GM23338 (cell line): ENCODE measurements at regions not wholly inside any gene's neighbourhood (a gene's known extent, or its start where the extent isn't known, plus 50 kb on each side); places are given as distances from the start of the nearest gene placed in this dataset.

ENCODE experiments used
- ATAC-seq: fragments of 200-7000 bp; cut with Tn5 transposase; 3 replicates; pipeline ENCODE4 v1.9.1; 2020
- DNase-seq: peaks from one replicate; pipeline ENCODE4 v3.0.0-alpha.2; 2015; ENCODE audit warnings: low spot score
- H2AFZ ChIP-seq: fragments of 200-600 bp; sonication (generic); 2 replicates; pipeline ENCODE4 v1.8.0; 2016; ENCODE audit warnings: antibody characterized with exemption, mild to moderate bottlenecking, moderate library complexity
- H3F3A ChIP-seq: fragments of 200-600 bp; sonication (generic); replicated peaks from 2 replicates; pipeline ENCODE4 v1.8.0; 2017; ENCODE audit warnings: antibody characterized with exemption, mixed run types, low read depth
- H3K27ac ChIP-seq: fragments of 200-600 bp; sonication (generic); 2 replicates; pipeline ENCODE4 v1.6.1; 2016; ENCODE audit warnings: low read depth
- H3K27me3 ChIP-seq: fragments of 200-600 bp; sonication (generic); 2 replicates; pipeline ENCODE4 v1.8.0; 2016; ENCODE audit warnings: mild to moderate bottlenecking, mixed run types, moderate library complexity; ENCODE audit not compliant: insufficient read depth
- H3K36me3 ChIP-seq: fragments of 200-600 bp; sonication (generic); 2 replicates; pipeline ENCODE4 v1.8.0; 2016; ENCODE audit warnings: mild to moderate bottlenecking; ENCODE audit not compliant: insufficient read depth
- H3K4me1 ChIP-seq: fragments of 200-600 bp; sonication (generic); 2 replicates; pipeline ENCODE4 v1.8.0; 2016; ENCODE audit warnings: mild to moderate bottlenecking, moderate library complexity; ENCODE audit not compliant: insufficient read depth
- H3K4me2 ChIP-seq: fragments of 200-600 bp; sonication (generic); 2 replicates; pipeline ENCODE4 v1.7.1; 2017; ENCODE audit warnings: mixed run types
- H3K4me3 ChIP-seq: fragments of 200-600 bp; sonication (generic); 2 replicates; pipeline ENCODE4 v1.6.1; 2016; ENCODE audit warnings: mixed run types
- H3K79me2 ChIP-seq: fragments of 200-600 bp; sonication (generic); replicated peaks from 2 replicates; pipeline ENCODE4 v1.8.0; 2017; ENCODE audit warnings: mild to moderate bottlenecking; ENCODE audit not compliant: insufficient read depth
- H3K9me2 ChIP-seq: fragments of 200-600 bp; sonication (generic); 2 replicates; pipeline ENCODE4 v1.8.0; 2017; ENCODE audit not compliant: insufficient read depth
- H4K20me1 ChIP-seq: fragments of 200-600 bp; sonication (generic); replicated peaks from 2 replicates; pipeline ENCODE4 v1.8.0; 2017; ENCODE audit warnings: mild to moderate bottlenecking; ENCODE audit not compliant: insufficient read depth
- H3K27ac Mint-ChIP-seq: 2 replicates; pipeline ENCODE4 v1.8.0; 2020; ENCODE audit warnings: inconsistent platforms, mild to moderate bottlenecking, moderate library complexity, mixed read lengths
- H3K27me3 Mint-ChIP-seq: 3 replicates; pipeline ENCODE4 v1.8.0; 2022; ENCODE audit warnings: low read depth, mild to moderate bottlenecking, moderate library complexity, mixed read lengths, inconsistent platforms; ENCODE audit not compliant: insufficient read depth, poor library complexity
- H3K36me3 Mint-ChIP-seq: 3 replicates; pipeline ENCODE4 v1.8.0; 2021; ENCODE audit warnings: low read depth, mild to moderate bottlenecking, inconsistent platforms, moderate library complexity, mixed read lengths
- H3K4me1 Mint-ChIP-seq: 3 replicates; pipeline ENCODE4 v1.8.0; 2020; ENCODE audit warnings: mild to moderate bottlenecking, inconsistent platforms, mixed read lengths
- H3K4me3 Mint-ChIP-seq: 3 replicates; pipeline ENCODE4 v1.8.0; 2021; ENCODE audit warnings: moderate library complexity, mild to moderate bottlenecking, inconsistent platforms, mixed read lengths
- H3K9me3 Mint-ChIP-seq: 3 replicates; pipeline ENCODE4 v1.8.0; 2020; ENCODE audit warnings: moderate library complexity, mild to moderate bottlenecking, inconsistent platforms, mixed read lengths
- CREB1 ChIP-seq: fragments of 250-450 bp; sonication (Bioruptor Pico); IDR thresholded peaks from 2 replicates; pipeline ENCODE4 v1.5.0; 2020; ENCODE audit warnings: low read depth, mild to moderate bottlenecking, moderate library complexity
- EZH2 ChIP-seq: fragments of 200-600 bp; sonication (generic); IDR thresholded peaks from one replicate; pipeline ENCODE4 v1.8.0; 2017; ENCODE audit warnings: antibody characterized with exemption, mild to moderate bottlenecking, low read depth; ENCODE audit not compliant: unreplicated experiment
- POLR2AphosphoS5 ChIP-seq: IDR thresholded peaks from 2 replicates; pipeline ENCODE4 v1.6.1; 2016; ENCODE audit warnings: antibody characterized with exemption, low read depth
- ZNF114 ChIP-seq: fragments of 250-450 bp; sonication (Bioruptor Pico); IDR thresholded peaks from 2 replicates; pipeline ENCODE4 v1.5.0; 2020; ENCODE audit warnings: mild to moderate bottlenecking, moderate library complexity
- ZNF331 ChIP-seq: fragments of 250-450 bp; sonication (Bioruptor Pico); IDR thresholded peaks from 2 replicates; pipeline ENCODE4 v1.5.0; 2020; ENCODE audit warnings: low read depth, mild to moderate bottlenecking, moderate library complexity
- TF ChIP-seq, protein P1 (sequence below): fragments of 250-450 bp; sonication (Bioruptor Pico); IDR thresholded peaks from 2 replicates; pipeline ENCODE4 v1.5.0; 2020; ENCODE audit warnings: mild to moderate bottlenecking, moderate library complexity

DNA sequence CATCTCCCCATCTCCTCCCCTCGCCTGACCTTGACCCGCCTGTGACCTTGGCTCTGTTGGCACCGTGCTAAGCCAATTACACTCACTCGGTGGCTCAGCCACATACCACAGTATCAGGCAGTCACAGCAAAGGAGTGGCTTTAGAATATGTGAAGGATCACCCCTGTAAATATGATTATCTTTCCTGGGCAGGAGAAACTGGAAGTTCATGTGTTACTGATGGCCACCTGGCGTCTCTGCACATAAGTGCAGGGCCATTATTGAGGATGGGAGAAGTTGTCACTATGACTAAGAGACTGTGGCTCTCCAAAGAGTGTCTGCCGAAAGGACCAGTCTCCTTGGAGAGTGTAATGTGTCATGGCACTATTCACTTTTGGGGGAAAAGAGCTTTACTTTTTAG is 116.9 kb upstream of the S1PR3 start:
- H3K4me3 ChIP-seq, result no peak overlapping the region
- no peaks in the 10 kb centered on the region for H3K36me3 ChIP-seq
- no peak overlapping the region for H3K27ac ChIP-seq
- no peak for TF ChIP-seq ZNF114 (CRISPR knock-in tag)
- no peak for TF ChIP-seq CREB1
- TF ChIP-seq ZNF331 (CRISPR knock-in tag), result no peak
- TF ChIP-seq, protein P1, sequence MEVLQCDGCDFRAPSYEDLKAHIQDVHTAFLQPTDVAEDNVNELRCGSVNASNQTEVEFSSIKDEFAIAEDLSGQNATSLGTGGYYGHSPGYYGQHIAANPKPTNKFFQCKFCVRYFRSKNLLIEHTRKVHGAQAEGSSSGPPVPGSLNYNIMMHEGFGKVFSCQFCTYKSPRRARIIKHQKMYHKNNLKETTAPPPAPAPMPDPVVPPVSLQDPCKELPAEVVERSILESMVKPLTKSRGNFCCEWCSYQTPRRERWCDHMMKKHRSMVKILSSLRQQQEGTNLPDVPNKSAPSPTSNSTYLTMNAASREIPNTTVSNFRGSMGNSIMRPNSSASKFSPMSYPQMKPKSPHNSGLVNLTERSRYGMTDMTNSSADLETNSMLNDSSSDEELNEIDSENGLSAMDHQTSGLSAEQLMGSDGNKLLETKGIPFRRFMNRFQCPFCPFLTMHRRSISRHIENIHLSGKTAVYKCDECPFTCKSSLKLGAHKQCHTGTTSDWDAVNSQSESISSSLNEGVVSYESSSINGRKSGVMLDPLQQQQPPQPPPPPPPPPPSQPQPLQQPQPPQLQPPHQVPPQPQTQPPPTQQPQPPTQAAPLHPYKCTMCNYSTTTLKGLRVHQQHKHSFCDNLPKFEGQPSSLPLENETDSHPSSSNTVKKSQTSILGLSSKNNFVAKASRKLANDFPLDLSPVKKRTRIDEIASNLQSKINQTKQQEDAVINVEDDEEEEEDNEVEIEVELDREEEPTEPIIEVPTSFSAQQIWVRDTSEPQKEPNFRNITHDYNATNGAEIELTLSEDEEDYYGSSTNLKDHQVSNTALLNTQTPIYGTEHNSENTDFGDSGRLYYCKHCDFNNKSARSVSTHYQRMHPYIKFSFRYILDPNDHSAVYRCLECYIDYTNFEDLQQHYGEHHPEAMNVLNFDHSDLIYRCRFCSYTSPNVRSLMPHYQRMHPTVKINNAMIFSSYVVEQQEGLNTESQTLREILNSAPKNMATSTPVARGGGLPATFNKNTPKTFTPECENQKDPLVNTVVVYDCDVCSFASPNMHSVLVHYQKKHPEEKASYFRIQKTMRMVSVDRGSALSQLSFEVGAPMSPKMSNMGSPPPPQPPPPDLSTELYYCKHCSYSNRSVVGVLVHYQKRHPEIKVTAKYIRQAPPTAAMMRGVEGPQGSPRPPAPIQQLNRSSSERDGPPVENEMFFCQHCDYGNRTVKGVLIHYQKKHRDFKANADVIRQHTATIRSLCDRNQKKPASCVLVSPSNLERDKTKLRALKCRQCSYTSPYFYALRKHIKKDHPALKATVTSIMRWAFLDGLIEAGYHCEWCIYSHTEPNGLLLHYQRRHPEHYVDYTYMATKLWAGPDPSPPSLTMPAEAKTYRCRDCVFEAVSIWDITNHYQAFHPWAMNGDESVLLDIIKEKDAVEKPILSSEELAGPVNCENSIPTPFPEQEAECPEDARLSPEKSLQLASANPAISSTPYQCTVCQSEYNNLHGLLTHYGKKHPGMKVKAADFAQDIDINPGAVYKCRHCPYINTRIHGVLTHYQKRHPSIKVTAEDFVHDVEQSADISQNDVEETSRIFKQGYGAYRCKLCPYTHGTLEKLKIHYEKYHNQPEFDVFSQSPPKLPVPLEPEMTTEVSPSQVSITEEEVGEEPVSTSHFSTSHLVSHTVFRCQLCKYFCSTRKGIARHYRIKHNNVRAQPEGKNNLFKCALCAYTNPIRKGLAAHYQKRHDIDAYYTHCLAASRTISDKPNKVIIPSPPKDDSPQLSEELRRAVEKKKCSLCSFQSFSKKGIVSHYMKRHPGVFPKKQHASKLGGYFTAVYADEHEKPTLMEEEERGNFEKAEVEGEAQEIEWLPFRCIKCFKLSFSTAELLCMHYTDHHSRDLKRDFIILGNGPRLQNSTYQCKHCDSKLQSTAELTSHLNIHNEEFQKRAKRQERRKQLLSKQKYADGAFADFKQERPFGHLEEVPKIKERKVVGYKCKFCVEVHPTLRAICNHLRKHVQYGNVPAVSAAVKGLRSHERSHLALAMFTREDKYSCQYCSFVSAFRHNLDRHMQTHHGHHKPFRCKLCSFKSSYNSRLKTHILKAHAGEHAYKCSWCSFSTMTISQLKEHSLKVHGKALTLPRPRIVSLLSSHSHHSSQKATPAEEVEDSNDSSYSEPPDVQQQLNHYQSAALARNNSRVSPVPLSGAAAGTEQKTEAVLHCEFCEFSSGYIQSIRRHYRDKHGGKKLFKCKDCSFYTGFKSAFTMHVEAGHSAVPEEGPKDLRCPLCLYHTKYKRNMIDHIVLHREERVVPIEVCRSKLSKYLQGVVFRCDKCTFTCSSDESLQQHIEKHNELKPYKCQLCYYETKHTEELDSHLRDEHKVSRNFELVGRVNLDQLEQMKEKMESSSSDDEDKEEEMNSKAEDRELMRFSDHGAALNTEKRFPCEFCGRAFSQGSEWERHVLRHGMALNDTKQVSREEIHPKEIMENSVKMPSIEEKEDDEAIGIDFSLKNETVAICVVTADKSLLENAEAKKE (CRISPR knock-in tag), result no peak
- no peaks in the 10 kb centered on the region for H3K79me2 ChIP-seq
- DNase-seq, result no peak
- no peaks in the 10 kb centered on the region for H3K27me3 ChIP-seq
- Mint-ChIP-seq H3K4me1 (no peaks in the 10 kb centered on the region; the same call in 2 of the 3 replicates), H3K27ac (no peak overlapping the region), H3K27me3 (peaks cover 11% of the 10 kb centered on the region), H3K4me3 (no peak overlapping the region), H3K9me3 (peaks cover 2% of the 10 kb centered on the region; the same call in 2 of the 3 replicates), H3K36me3 (no peaks in the 10 kb centered on the region)
- no peaks in the 10 kb centered on the region for H3K4me1 ChIP-seq
- H3K9me2 ChIP-seq, result no peaks in the 10 kb centered on the region
- no peaks in the 10 kb centered on the region for H3F3A ChIP-seq
- H3K4me2 ChIP-seq, result no peak overlapping the region
- H2AFZ ChIP-seq, result no peak overlapping the region
- no peak for ATAC-seq
- H4K20me1 ChIP-seq, result no peaks in the 10 kb centered on the region

DNA sequence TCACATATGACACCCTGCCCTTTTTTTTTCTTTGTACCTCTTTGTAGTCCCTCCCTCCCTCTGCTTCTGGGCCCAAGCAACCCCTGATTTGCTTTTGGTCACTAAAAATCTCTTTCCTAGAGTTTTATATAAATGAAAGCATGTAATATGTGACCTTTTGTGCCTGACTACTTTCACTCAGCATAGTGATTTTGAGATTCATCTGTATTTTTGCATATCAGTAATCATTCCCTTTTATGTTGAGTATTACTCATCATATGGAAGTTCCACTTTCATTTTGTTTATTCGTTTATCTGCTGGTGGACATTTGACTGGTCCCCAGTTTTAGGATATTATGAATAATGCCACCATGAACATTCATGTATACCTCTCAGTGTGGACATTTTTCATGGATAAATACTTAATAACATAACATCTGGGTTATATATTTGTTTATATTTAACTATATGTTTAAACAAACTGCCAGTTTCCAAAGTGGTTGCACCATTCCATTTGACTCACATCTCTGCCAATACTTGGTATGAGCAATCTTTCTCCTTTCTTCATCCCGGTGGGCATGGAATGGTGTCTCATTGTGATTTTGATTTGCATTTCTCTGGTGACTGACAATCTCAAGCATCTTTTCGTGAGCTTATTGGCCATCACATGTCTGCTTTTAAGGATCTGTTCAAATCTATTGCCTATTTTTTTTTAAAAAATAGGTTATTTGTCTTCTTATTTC is 115.7 kb upstream of the S1PR3 start:
- H3K4me2 ChIP-seq, result no peak overlapping the region
- no peaks in the 10 kb centered on the region for H4K20me1 ChIP-seq
- no peaks in the 10 kb centered on the region for H3K27me3 ChIP-seq
- no peaks in the 10 kb centered on the region for H3K36me3 ChIP-seq
- Mint-ChIP-seq H3K27ac (no peak overlapping the region), H3K36me3 (no peaks in the 10 kb centered on the region), H3K4me3 (no peak overlapping the region), H3K9me3 (no peaks in the 10 kb centered on the region; the same call in 2 of the 3 replicates), H3K4me1 (no peaks in the 10 kb centered on the region; the same call in 2 of the 3 replicates), H3K27me3 (peaks cover 11% of the 10 kb centered on the region)
- H3K27ac ChIP-seq, result no peak overlapping the region
- H2AFZ ChIP-seq, result no peak overlapping the region
- H3K9me2 ChIP-seq, result no peaks in the 10 kb centered on the region
- H3F3A ChIP-seq, result no peaks in the 10 kb centered on the region
- no peaks in the 10 kb centered on the region for H3K4me1 ChIP-seq
- DNase-seq, result no peak
- no peak for ATAC-seq
- no peaks in the 10 kb centered on the region for H3K79me2 ChIP-seq
- H3K4me3 ChIP-seq, result no peak overlapping the region
- TF ChIP-seq POLR2AphosphoS5, result no peak
- no peak for TF ChIP-seq EZH2
- TF ChIP-seq, protein P1 (CRISPR knock-in tag), result no peak
- TF ChIP-seq ZNF114 (CRISPR knock-in tag), result no peak
